OCI-LY7 (cell line): ENCODE measurements at regions not wholly inside any gene's neighbourhood (a gene's known extent, or its start where the extent isn't known, plus 50 kb on each side); places are given as distances from the start of the nearest gene placed in this dataset.

Source experiments
- EZH2phosphoT487 ChIP-seq: fragments of 200-600 bp; sonication (generic); IDR thresholded peaks from 2 replicates; pipeline ENCODE4 v1.6.1; 2018; ENCODE audit warnings: low read depth, borderline replicate concordance, mild to moderate bottlenecking, mixed run types, antibody characterized with exemption, low read length, moderate library complexity, mixed read lengths
- TF ChIP-seq, protein P1 (sequence below): fragments of 200-600 bp; sonication (generic); conservative IDR thresholded peaks from 2 replicates; pipeline ENCODE4 v1.5.1; 2014; ENCODE audit warnings: mild to moderate bottlenecking, antibody characterized with exemption, low read length, moderate library complexity, mixed read lengths

DNA sequence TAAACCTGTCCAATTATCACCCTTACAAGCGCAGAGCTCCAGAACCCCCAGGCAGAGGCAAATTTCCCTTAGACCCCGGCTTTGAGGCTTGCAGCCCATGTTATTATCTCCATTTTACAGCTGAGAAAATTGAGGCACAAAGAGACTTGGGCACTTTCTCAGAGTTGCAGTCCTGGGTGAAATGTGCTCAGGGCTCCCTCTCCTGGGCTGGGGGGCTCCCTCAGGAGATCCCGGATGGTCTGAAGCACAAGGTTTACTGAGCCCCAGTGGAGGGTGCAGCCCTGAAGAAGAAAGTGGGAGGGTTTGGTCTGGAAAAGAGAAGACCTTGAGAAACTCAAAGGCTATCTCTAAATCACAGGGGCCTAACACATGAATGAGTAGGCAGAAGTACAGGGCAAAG is 156.6 kb downstream of the CYRIA start:
- TF ChIP-seq, protein P1, sequence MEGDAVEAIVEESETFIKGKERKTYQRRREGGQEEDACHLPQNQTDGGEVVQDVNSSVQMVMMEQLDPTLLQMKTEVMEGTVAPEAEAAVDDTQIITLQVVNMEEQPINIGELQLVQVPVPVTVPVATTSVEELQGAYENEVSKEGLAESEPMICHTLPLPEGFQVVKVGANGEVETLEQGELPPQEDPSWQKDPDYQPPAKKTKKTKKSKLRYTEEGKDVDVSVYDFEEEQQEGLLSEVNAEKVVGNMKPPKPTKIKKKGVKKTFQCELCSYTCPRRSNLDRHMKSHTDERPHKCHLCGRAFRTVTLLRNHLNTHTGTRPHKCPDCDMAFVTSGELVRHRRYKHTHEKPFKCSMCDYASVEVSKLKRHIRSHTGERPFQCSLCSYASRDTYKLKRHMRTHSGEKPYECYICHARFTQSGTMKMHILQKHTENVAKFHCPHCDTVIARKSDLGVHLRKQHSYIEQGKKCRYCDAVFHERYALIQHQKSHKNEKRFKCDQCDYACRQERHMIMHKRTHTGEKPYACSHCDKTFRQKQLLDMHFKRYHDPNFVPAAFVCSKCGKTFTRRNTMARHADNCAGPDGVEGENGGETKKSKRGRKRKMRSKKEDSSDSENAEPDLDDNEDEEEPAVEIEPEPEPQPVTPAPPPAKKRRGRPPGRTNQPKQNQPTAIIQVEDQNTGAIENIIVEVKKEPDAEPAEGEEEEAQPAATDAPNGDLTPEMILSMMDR: no peak
- TF ChIP-seq EZH2phosphoT487: no peak
